Osteocyte (in vitro differentiated cells): ENCODE measurements at regions not wholly inside any gene's neighbourhood (a gene's known extent, or its start where the extent isn't known, plus 50 kb on each side); places are given as distances from the start of the nearest gene placed in this dataset.

Source experiments
- DNase-seq: peaks from one replicate; pipeline ENCODE4 v3.0.0; 2021; ENCODE audit warnings: mixed read lengths; ENCODE audit not compliant: unreplicated experiment; ENCODE audit errors: extremely low spot score
- H3K27ac Mint-ChIP-seq: one replicate; pipeline ENCODE4 v1.8.0; 2021; ENCODE audit warnings: mild to moderate bottlenecking, mixed read lengths; ENCODE audit not compliant: unreplicated experiment
- H3K27me3 Mint-ChIP-seq: one replicate; pipeline ENCODE4 v1.8.0; 2021; ENCODE audit warnings: mixed read lengths; ENCODE audit not compliant: unreplicated experiment
- H3K36me3 Mint-ChIP-seq: one replicate; pipeline ENCODE4 v1.8.0; 2021; ENCODE audit warnings: mixed read lengths; ENCODE audit not compliant: unreplicated experiment
- H3K4me1 Mint-ChIP-seq: one replicate; pipeline ENCODE4 v1.8.0; 2021; ENCODE audit warnings: mixed read lengths; ENCODE audit not compliant: unreplicated experiment
- H3K4me3 Mint-ChIP-seq: one replicate; pipeline ENCODE4 v1.8.0; 2021; ENCODE audit warnings: mild to moderate bottlenecking, moderate library complexity, mixed read lengths; ENCODE audit not compliant: unreplicated experiment
- H3K9me3 Mint-ChIP-seq: one replicate; pipeline ENCODE4 v1.8.0; 2021; ENCODE audit warnings: mixed read lengths; ENCODE audit not compliant: unreplicated experiment
- CTCF ChIP-seq: fragments of 200-600 bp; sonication (generic); IDR thresholded peaks from 2 replicates; pipeline ENCODE4 v1.5.0; 2021; ENCODE audit warnings: antibody characterized with exemption, mild to moderate bottlenecking, moderate library complexity

DNA sequence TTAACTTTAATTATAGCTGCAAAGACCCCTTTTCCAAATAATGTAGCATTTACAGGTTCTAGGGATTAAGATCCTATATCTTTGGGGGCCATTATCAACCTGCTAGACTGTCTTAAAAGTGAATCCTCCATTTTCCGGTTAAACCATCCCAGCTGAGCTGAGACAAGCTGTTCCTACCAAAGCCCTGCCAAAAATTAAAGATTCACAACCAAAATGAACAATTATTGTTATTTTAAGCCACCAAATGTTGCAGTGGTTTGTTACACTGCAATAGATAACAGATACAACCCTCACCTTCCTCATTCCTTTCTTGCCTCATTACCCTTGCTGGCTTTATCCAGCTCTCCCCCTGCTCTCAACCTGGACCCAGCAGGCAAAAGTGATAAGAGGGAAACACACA, 343.4 kb downstream of the CDK5RAP2 start:
- no peak overlapping the region for H3K4me3 Mint-ChIP-seq
- H3K27me3 Mint-ChIP-seq: no peaks in the 10 kb centered on the region
- DNase-seq: no peak
- H3K4me1 Mint-ChIP-seq: no peaks in the 10 kb centered on the region
- H3K9me3 Mint-ChIP-seq: no peaks in the 10 kb centered on the region
- H3K27ac Mint-ChIP-seq: no peak overlapping the region
- H3K36me3 Mint-ChIP-seq: no peaks in the 10 kb centered on the region
- TF ChIP-seq CTCF: no peak

DNA sequence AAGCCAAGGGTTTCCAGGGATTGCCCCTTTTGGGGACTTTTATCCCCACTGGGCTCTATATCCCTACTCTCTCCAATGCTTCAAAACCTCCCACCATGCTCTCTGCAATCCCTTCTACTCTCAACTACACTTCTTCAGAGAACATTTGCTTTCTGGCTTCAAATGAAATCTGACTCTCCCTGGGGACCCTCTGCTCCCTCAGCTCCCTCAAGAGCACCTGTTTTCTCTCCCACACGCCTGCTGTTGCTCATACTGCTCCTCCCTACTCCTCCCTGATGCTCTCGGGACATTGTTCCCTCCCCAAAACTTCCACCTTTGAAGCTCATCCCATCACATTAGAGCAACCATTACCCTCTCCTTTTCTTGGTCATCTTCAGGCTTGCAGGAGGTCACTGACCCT, 344.9 kb downstream of the CDK5RAP2 start:
- Mint-ChIP-seq H3K9me3 (no peaks in the 10 kb centered on the region), H3K27ac (no peak overlapping the region), H3K4me3 (no peak overlapping the region), H3K27me3 (no peaks in the 10 kb centered on the region), H3K36me3 (no peaks in the 10 kb centered on the region), H3K4me1 (no peaks in the 10 kb centered on the region)
- no peak for DNase-seq
- TF ChIP-seq CTCF: no peak

GRCh38 chr9:120230227-120230626, 349.7 kb downstream of the CDK5RAP2 start:
- H3K4me3 Mint-ChIP-seq: no peak overlapping the region

GRCh38 chr9:120221844-120222243, 358.1 kb downstream of the CDK5RAP2 start:
- no peak overlapping the region for H3K4me3 Mint-ChIP-seq
- H3K4me1 Mint-ChIP-seq: no peaks in the 10 kb centered on the region
- no peaks in the 10 kb centered on the region for H3K27me3 Mint-ChIP-seq
- H3K9me3 Mint-ChIP-seq: no peaks in the 10 kb centered on the region
- no peak for DNase-seq
- no peaks in the 10 kb centered on the region for H3K36me3 Mint-ChIP-seq
- no peak for TF ChIP-seq CTCF
- no peak overlapping the region for H3K27ac Mint-ChIP-seq

More at GRCh38 chr9:120230227-120230626, 349.7 kb downstream of the CDK5RAP2 start:
- H3K27me3 Mint-ChIP-seq: no peaks in the 10 kb centered on the region
- H3K9me3 Mint-ChIP-seq: no peaks in the 10 kb centered on the region
- no peaks in the 10 kb centered on the region for H3K4me1 Mint-ChIP-seq
- H3K36me3 Mint-ChIP-seq: no peaks in the 10 kb centered on the region
- H3K27ac Mint-ChIP-seq: no peak overlapping the region
- TF ChIP-seq CTCF: no peak
- DNase-seq: no peak

GRCh38 chr9:120214332-120214731, 365.6 kb downstream of the CDK5RAP2 start:
- no peak overlapping the region for H3K27ac Mint-ChIP-seq
- H3K27me3 Mint-ChIP-seq: no peaks in the 10 kb centered on the region
- no peaks in the 10 kb centered on the region for H3K4me1 Mint-ChIP-seq
- TF ChIP-seq CTCF: no peak
- no peak overlapping the region for H3K4me3 Mint-ChIP-seq
- DNase-seq: no peak
- H3K36me3 Mint-ChIP-seq: no peaks in the 10 kb centered on the region
- H3K9me3 Mint-ChIP-seq: no peaks in the 10 kb centered on the region
